ENCODE measurements at regions not wholly inside any gene's neighbourhood (a gene's known extent, or its start where the extent isn't known, plus 50 kb on each side); places are given as distances from the start of the nearest gene placed in this dataset.

- no peak for TF ChIP-seq CTCF (IDR thresholded peaks at IDR 0.05; ENCODE audit: borderline replicate concordance, insufficient read depth, low read depth, low read length)
- no peak overlapping the region for H3K4me3 ChIP-seq (ENCODE audit: low read depth, low read length)
Observed at GRCh38 chr11:131235328-131236298, 134.8 kb upstream of the NTM start.

GRCh38 chr11:131240421-131240820 is 130.0 kb upstream of the NTM start:
- no peak overlapping the region for H3K4me3 ChIP-seq (ENCODE audit: low read depth, low read length)
- no peak for TF ChIP-seq CTCF (IDR thresholded peaks at IDR 0.05; ENCODE audit: borderline replicate concordance, insufficient read depth, low read depth, low read length)

- no peak for TF ChIP-seq CTCF (IDR thresholded peaks at IDR 0.05; ENCODE audit: borderline replicate concordance, insufficient read depth, low read depth, low read length)
- no peak overlapping the region for H3K4me3 ChIP-seq (ENCODE audit: low read depth, low read length)
Observed at GRCh38 chr11:131242476-131243000, 127.9 kb upstream of the NTM start.

GRCh38 chr11:131246156-131246555 is 124.3 kb upstream of the NTM start:
- no peak for TF ChIP-seq CTCF (IDR thresholded peaks at IDR 0.05; ENCODE audit: borderline replicate concordance, insufficient read depth, low read depth, low read length)
- H3K4me3 ChIP-seq (ENCODE audit: low read depth, low read length): no peak overlapping the region

- H3K4me3 ChIP-seq (ENCODE audit: low read depth, low read length): no peak overlapping the region
- peak; percentile 66 for TF ChIP-seq CTCF (IDR thresholded peaks at IDR 0.05; ENCODE audit: borderline replicate concordance, insufficient read depth, low read depth, low read length)
Observed at GRCh38 chr11:131246663-131247062, 123.8 kb upstream of the NTM start.

- no peak for TF ChIP-seq CTCF (IDR thresholded peaks at IDR 0.05; ENCODE audit: borderline replicate concordance, insufficient read depth, low read depth, low read length)
- no peak overlapping the region for H3K4me3 ChIP-seq (ENCODE audit: low read depth, low read length)
Observed at GRCh38 chr11:131248588-131248987, 121.8 kb upstream of the NTM start.

All from GM12875 (cell line).